Left lung (tissue), 4 donors: ENCODE measurements at regions not wholly inside any gene's neighbourhood (a gene's known extent, or its start where the extent isn't known, plus 50 kb on each side); places are given as distances from the start of the nearest gene placed in this dataset.

ENCODE experiments used
- ATAC-seq: fragments of 200-7000 bp; cut with Tn5 transposase; one replicate; pipeline ENCODE4 v1.9.1; 2020; ENCODE audit warnings: moderate library complexity
- DNase-seq, 4 donors: peaks; one replicate each; pipeline ENCODE4 v3.0.0-alpha.2; 2013 to 2020
- H3K27ac ChIP-seq, 2 donors: fragments of 200-600 bp; sonication (generic) in 1 of 2; one replicate each; pipeline versions ENCODE4 v1.5.0 to v1.8.0; 2020 to 2021
- H3K27me3 ChIP-seq, 2 donors: fragments of 200-600 bp; sonication (generic) in 1 of 2; one replicate each; pipeline versions ENCODE4 v1.5.0 to v1.8.0; 2020 to 2021
- H3K36me3 ChIP-seq, 2 donors: fragments of 200-600 bp; sonication (generic) in 1 of 2; one replicate each; pipeline versions ENCODE4 v1.5.0 to v1.8.0; 2020 to 2021
- H3K4me1 ChIP-seq, 2 donors: fragments of 200-600 bp; one replicate each; pipeline ENCODE4 v1.8.0; 2021
- H3K4me3 ChIP-seq, 2 donors: fragments of 200-600 bp; sonication (generic) in 1 of 2; one replicate each; pipeline versions ENCODE4 v1.5.0 to v1.8.0; 2020 to 2021; ENCODE audit warnings: mild to moderate bottlenecking in 1 of 2
- H3K9me3 ChIP-seq, 2 donors: fragments of 200-600 bp; sonication (generic) in 1 of 2; one replicate each; pipeline versions ENCODE4 v1.5.0 to v1.8.0; 2020 to 2021
- CTCF ChIP-seq, 2 donors: fragments of 200-600 bp; sonication (generic) in 1 of 2; IDR thresholded peaks; one replicate each; pipeline versions ENCODE4 v1.5.0 to v1.8.0; 2021; ENCODE audit warnings: antibody characterized with exemption in 2 of 2
- intact Hi-C, 2 donors: fragments of 100-400 bp; cut with DNase I; formaldehyde crosslinking; loops; one replicate each; pipeline versions ENCODE4 v1.11.2 to v1.14.2; 2022
- donor health status: DM: no; HTN: yes; CAD: no.
- donor health status: DM: no; HTN: no; CAD: no.

- intact Hi-C loops, result no loop called here
- no peak overlapping the region for H3K4me3 ChIP-seq
- H3K36me3 ChIP-seq, result no peaks in the 10 kb centered on the region
- no peak for ATAC-seq
- H3K27me3 ChIP-seq, result no peaks in the 10 kb centered on the region
- H3K4me1 ChIP-seq, result no peaks in the 10 kb centered on the region
- H3K9me3 ChIP-seq, result no peaks in the 10 kb centered on the region
- TF ChIP-seq CTCF (IDR thresholded peaks at IDR 0.05), result no peak
- no peak overlapping the region for H3K27ac ChIP-seq
- peak in 1 of 4 donors; percentile 32 for DNase-seq
Measured at GRCh38 chr11:115097796-115098408, 406.3 kb downstream of the CADM1 start.

GRCh38 chr11:115100706-115101105 is 403.5 kb downstream of the CADM1 start:
- Histone ChIP-seq H3K4me1 (no peaks in the 10 kb centered on the region), H3K4me3 (no peak overlapping the region), H3K27ac (no peak overlapping the region), H3K27me3 (no peaks in the 10 kb centered on the region), H3K9me3 (no peaks in the 10 kb centered on the region), H3K36me3 (no peaks in the 10 kb centered on the region)
- no peak for TF ChIP-seq CTCF (IDR thresholded peaks at IDR 0.05)
- DNase-seq (no peak), ATAC-seq (no peak)
- intact Hi-C loops, result no loop called here

- H3K4me1 ChIP-seq, result no peaks in the 10 kb centered on the region
- TF ChIP-seq CTCF (IDR thresholded peaks at IDR 0.05), result no peak
- no peaks in the 10 kb centered on the region for H3K36me3 ChIP-seq
- H3K9me3 ChIP-seq, result no peaks in the 10 kb centered on the region
- intact Hi-C loops, result no loop called here
- no peaks in the 10 kb centered on the region for H3K27me3 ChIP-seq
- ATAC-seq (no peak), DNase-seq (no peak)
- no peak overlapping the region for H3K27ac ChIP-seq
- H3K4me3 ChIP-seq, result no peak overlapping the region
Measured at GRCh38 chr11:115103921-115104320, 400.3 kb downstream of the CADM1 start.

GRCh38 chr11:115104851-115105453 is 399.3 kb downstream of the CADM1 start:
- H3K4me3 ChIP-seq, result no peak overlapping the region
- H3K27me3 ChIP-seq, result no peaks in the 10 kb centered on the region
- H3K36me3 ChIP-seq, result no peaks in the 10 kb centered on the region
- DNase-seq (no peak), ATAC-seq (no peak)
- intact Hi-C loops, result no loop called here
- no peak for TF ChIP-seq CTCF (IDR thresholded peaks at IDR 0.05)
- no peak overlapping the region for H3K27ac ChIP-seq
- no peaks in the 10 kb centered on the region for H3K4me1 ChIP-seq
- H3K9me3 ChIP-seq, result no peaks in the 10 kb centered on the region

GRCh38 chr11:115111066-115111465 is 393.1 kb downstream of the CADM1 start:
- no peak for ATAC-seq
- no peak overlapping the region for H3K27ac ChIP-seq
- TF ChIP-seq CTCF (IDR thresholded peaks at IDR 0.05), result no peak
- H3K27me3 ChIP-seq, result no peaks in the 10 kb centered on the region
- no peaks in the 10 kb centered on the region for H3K36me3 ChIP-seq
- no peaks in the 10 kb centered on the region for H3K4me1 ChIP-seq
- no peak for DNase-seq
- H3K4me3 ChIP-seq, result no peak overlapping the region
- intact Hi-C loops, result no loop called here
- H3K9me3 ChIP-seq, result no peaks in the 10 kb centered on the region
